OCI-LY7 (cell line): ENCODE measurements at regions not wholly inside any gene's neighbourhood (a gene's known extent, or its start where the extent isn't known, plus 50 kb on each side); places are given as distances from the start of the nearest gene placed in this dataset.

Experiments
- EZH2phosphoT487 ChIP-seq: fragments of 200-600 bp; sonication (generic); IDR thresholded peaks from 2 replicates; pipeline ENCODE4 v1.6.1; 2018; ENCODE audit warnings: low read depth, borderline replicate concordance, mild to moderate bottlenecking, mixed run types, antibody characterized with exemption, low read length, moderate library complexity, mixed read lengths
- TF ChIP-seq, protein P1 (sequence below): fragments of 200-600 bp; sonication (generic); conservative IDR thresholded peaks from 2 replicates; pipeline ENCODE4 v1.5.1; 2014; ENCODE audit warnings: mild to moderate bottlenecking, antibody characterized with exemption, low read length, moderate library complexity, mixed read lengths

DNA sequence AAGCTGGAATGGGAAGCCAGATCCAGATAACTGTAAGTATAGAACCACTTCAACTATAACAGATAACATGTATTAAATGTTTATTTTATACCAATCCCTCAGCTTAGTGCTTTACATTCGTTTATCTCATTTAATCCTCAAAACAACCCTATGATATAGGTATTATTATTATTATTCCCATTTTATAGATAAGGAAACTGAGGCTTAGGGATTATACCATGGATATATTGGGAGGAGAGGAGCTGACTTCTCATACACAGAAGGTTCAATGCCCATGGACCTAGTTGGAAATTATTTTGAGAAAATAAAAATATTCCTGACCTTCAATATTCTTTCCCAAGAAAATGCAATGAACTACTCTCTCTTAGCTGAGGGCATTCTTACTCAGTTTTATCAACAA, 140.4 kb upstream of the C11orf58 start:
- TF ChIP-seq, protein P1, sequence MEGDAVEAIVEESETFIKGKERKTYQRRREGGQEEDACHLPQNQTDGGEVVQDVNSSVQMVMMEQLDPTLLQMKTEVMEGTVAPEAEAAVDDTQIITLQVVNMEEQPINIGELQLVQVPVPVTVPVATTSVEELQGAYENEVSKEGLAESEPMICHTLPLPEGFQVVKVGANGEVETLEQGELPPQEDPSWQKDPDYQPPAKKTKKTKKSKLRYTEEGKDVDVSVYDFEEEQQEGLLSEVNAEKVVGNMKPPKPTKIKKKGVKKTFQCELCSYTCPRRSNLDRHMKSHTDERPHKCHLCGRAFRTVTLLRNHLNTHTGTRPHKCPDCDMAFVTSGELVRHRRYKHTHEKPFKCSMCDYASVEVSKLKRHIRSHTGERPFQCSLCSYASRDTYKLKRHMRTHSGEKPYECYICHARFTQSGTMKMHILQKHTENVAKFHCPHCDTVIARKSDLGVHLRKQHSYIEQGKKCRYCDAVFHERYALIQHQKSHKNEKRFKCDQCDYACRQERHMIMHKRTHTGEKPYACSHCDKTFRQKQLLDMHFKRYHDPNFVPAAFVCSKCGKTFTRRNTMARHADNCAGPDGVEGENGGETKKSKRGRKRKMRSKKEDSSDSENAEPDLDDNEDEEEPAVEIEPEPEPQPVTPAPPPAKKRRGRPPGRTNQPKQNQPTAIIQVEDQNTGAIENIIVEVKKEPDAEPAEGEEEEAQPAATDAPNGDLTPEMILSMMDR: no peak
- no peak for TF ChIP-seq EZH2phosphoT487
